ENCODE measurements at regions not wholly inside any gene's neighbourhood (a gene's known extent, or its start where the extent isn't known, plus 50 kb on each side); places are given as distances from the start of the nearest gene placed in this dataset.
"Not testable (repeated sequence)": the region's sequence is repeated elsewhere in the genome, so short reads cannot be mapped to it uniquely, and the experiment has no call there.

DNA sequence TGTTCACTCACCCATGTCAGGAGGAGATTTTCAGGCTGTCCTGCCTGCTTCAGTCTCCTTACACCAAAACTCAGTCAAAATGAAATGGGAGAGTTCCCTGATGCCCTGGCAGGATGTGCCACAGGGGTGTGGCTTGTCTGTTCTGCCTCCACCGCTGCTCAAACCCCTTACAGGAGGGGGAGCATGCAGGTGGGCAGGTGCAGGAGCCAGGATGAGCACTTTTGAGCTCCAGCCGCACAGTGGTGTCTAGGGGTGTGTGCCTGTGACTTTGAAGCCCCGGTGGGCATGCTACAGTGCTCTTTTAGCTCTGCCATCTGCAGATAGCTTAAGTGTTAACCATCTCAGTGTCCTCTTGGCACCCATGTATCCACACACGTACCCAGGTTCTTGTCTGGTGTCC is 71.9 kb upstream of the IPO5 start:
- no peak for DNase-seq

DNA sequence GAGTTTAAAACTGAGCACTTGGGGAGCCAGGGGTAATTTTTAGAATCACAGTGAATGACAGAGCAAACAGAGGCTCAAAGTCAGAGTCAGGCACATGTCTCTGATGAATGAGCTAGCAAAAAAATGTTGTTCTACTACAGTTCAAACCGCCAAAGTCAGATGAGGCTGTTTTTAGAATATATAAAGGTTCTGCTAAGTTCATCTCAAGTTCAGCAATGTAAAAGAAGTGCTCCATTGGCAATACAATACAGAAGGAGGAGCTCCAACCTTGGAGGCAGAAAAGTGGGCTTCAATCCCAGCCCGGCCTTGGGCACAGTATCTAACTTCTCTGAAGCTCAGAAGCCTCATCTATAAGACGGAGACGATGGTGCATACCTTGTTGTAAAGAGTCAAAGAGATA is 70.1 kb upstream of the IPO5 start:
- no peak for DNase-seq

DNA sequence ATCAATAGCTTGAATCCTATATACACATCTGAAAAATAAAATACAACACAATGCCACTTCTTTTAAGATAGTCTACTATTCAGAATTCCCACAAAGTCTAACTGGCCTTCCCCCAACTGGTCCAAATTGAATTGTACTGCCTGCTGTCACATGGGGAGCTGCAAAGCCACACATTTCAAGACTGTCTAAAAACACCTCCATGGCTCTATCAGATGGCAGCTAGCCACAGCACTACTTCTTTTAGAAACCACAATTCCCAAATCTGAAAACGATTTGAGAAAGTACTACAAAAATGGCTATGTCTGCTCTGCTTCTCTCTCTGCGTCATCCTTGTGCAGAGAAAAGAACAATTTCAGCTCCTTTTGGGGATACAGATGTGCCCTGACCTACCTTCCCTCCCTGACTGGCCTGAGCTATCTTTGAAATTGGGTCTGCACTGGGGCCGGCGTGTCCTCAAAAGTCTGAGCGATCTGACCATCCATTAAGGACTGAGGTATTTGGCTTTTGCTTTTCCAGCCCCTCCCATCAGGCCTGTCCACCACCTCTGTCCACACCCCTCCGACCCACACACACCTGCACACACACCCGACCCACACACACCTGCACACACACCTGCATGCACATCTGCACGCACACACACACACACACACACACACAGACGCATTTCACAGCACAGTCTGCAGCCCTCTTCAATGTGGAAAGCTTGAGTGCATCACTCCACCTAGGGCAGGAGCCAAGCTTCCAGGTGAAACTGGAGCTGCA is 68.6 kb upstream of the IPO5 start:
- DNase-seq: no peak

GRCh38 chr13:97885641-97886040 is 67.8 kb upstream of the IPO5 start:
- DNase-seq: no peak

GRCh38 chr13:97889803-97890202 is 63.7 kb upstream of the IPO5 start:
- no peak for DNase-seq

- DNase-seq: no peak
Measured at GRCh38 chr13:97890573-97890972, 62.9 kb upstream of the IPO5 start.

- DNase-seq: not testable (repeated sequence)
Measured at GRCh38 chr13:97891964-97892363, 61.5 kb upstream of the IPO5 start.

DNA sequence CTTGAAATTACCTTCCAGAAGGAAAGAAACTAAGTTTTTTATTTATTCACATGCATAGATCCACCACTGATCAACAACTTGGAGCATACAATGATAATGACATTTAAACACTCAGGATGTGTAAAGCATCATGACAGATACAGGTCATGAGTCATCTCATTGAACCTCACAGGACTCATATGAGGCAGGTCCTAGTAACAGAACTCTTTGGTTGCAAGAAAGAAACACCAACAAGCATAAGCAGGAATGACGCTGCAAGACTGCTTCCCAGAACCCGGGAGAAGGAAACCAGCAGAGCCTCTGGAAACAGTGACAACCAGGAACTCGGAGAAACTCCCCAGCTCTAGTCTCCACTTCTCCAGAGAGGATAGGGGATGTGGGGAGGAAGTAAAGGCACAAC is 60.8 kb upstream of the IPO5 start:
- no peak for DNase-seq

DNA sequence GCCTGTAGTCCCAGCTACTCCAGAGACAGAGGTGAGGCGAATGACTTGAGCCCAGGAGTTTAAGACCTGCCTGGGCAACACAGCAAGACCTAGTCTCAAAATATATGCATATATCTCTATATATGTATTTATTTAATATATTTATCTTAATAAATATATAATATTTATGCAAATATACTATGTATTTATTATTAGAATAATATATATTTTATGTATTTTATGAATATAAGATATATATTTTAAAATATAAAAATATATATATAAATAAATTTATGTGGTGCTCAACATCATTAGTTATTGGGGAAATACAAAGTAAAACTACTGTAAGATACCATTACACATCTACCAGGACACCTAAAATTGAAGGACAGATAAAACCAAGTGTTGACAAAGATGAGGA is 58.1 kb upstream of the IPO5 start:
- DNase-seq: no peak

- no peak for DNase-seq
Measured at GRCh38 chr13:97896446-97896845, 57.0 kb upstream of the IPO5 start.

- DNase-seq: no peak
Measured at GRCh38 chr13:97901716-97902115, 51.8 kb upstream of the IPO5 start.
